GM13977 (cell line): ENCODE measurements at regions not wholly inside any gene's neighbourhood (a gene's known extent, or its start where the extent isn't known, plus 50 kb on each side); places are given as distances from the start of the nearest gene placed in this dataset.

Source experiments
- DNase-seq: peaks from one replicate; pipeline ENCODE4 v3.0.0; 2012; ENCODE audit warnings: low spot score
- CTCF ChIP-seq: IDR thresholded peaks from 2 replicates; pipeline ENCODE4 v1.5.1; 2012; ENCODE audit warnings: mild to moderate bottlenecking, control low read depth; ENCODE audit not compliant: insufficient read depth; ENCODE audit errors: extremely low read depth, missing control alignments
- in situ Hi-C: fragments of 300-500 bp; cut with MboI; formaldehyde crosslinking; loops from one replicate; pipeline ENCODE4 v1.12.0; 2022; ENCODE audit warnings: low sequenced_read_pairs, low pct_unique_long_range_greater_than_20kb, mixed read lengths, inconsistent platforms; ENCODE audit not compliant: unreplicated experiment

- in situ Hi-C loops: loop anchor here (25.0 kb wide), 2 partner anchors 224 to 524 kb away; no protein-coding TSS in a partner anchor
- no peak for DNase-seq
- TF ChIP-seq CTCF: no peak
Measured at GRCh38 chr2:158011055-158011771, 90.5 kb upstream of the UPP2 start.

- DNase-seq: no peak
- in situ Hi-C loops: loop anchor here (10.0 to 25.0 kb wide), 3 partner anchors 222 to 705 kb away; no protein-coding TSS in a partner anchor
- no peak for TF ChIP-seq CTCF
Measured at GRCh38 chr2:158009399-158009798, 92.3 kb upstream of the UPP2 start.

- in situ Hi-C loops: loop anchor here (10.0 to 25.0 kb wide), 3 partner anchors 220 to 702 kb away; no protein-coding TSS in a partner anchor
- no peak for TF ChIP-seq CTCF
- no peak for DNase-seq
Measured at GRCh38 chr2:158006961-158007719, 94.5 kb upstream of the UPP2 start.

- DNase-seq: no peak
- in situ Hi-C loops: loop anchor here (10.0 to 25.0 kb wide), 3 partner anchors 217 to 699 kb away; no protein-coding TSS in a partner anchor
- TF ChIP-seq CTCF: no peak
Measured at GRCh38 chr2:158004126-158004764, 97.4 kb upstream of the UPP2 start.

GRCh38 chr2:158002079-158002478, 99.6 kb upstream of the UPP2 start:
- DNase-seq: no peak
- TF ChIP-seq CTCF: no peak
- in situ Hi-C loops: loop anchor here (10.0 to 25.0 kb wide), 3 partner anchors 215 to 697 kb away; no protein-coding TSS in a partner anchor

GRCh38 chr2:157996799-157997198, 104.9 kb upstream of the UPP2 start:
- in situ Hi-C loops: no loop called here
- TF ChIP-seq CTCF: no peak
- no peak for DNase-seq
